Esophagus squamous epithelium (tissue), 5 donors: ENCODE measurements at regions not wholly inside any gene's neighbourhood (a gene's known extent, or its start where the extent isn't known, plus 50 kb on each side); places are given as distances from the start of the nearest gene placed in this dataset.

Experiments
- DNase-seq: peaks from one replicate; lab custom pipeline; 2025; lab: John Stamatoyannopoulos, UW
- H3K27ac ChIP-seq, 4 donors: fragments of 200-600 bp; sonication (generic); one replicate each; pipeline ENCODE4 v1.5.1; 2016 to 2019; ENCODE audit warnings: mild to moderate bottlenecking in 1 of 4
- H3K27me3 ChIP-seq, 4 donors: fragments of 200-600 bp; sonication (generic); 1 replicate in 3 of 4; 2 replicates in 1 of 4; pipeline versions ENCODE4 v1.5.1 to v1.6.0; 2017 to 2021; ENCODE audit warnings: antibody characterized with exemption in 1 of 4
- H3K36me3 ChIP-seq, 3 donors: fragments of 200-600 bp; sonication (generic); one replicate each; pipeline ENCODE4 v1.5.1; 2016 to 2019
- H3K4me1 ChIP-seq, 3 donors: fragments of 200-600 bp; sonication (generic); one replicate each; pipeline ENCODE4 v1.5.1; 2017 to 2019
- H3K4me3 ChIP-seq, 4 donors: fragments of 200-600 bp; sonication (generic); 1 replicate in 3 of 4; 2 replicates in 1 of 4; pipeline ENCODE4 v1.5.1; 2016 to 2019; ENCODE audit warnings: mild to moderate bottlenecking in 2 of 4, moderate library complexity in 1 of 4
- H3K9me3 ChIP-seq, 3 donors: fragments of 200-600 bp; sonication (generic); one replicate each; pipeline ENCODE4 v1.5.1; 2016 to 2019
- CTCF ChIP-seq, 6 experiments: fragments of 450-650 bp in 4 of 6; fragments of 200-600 bp in 2 of 6; sonication (generic) in 2 of 6; IDR thresholded peaks; one replicate each; pipeline ENCODE4 v1.5.1; 2016 to 2019; ENCODE audit warnings: antibody characterized with exemption in 6 of 6, mild to moderate bottlenecking in 4 of 6, moderate library complexity in 4 of 6
- POLR2A ChIP-seq, 4 donors: fragments of 450-650 bp; IDR thresholded peaks; one replicate each; pipeline ENCODE4 v1.6.1; 2017; ENCODE audit warnings: antibody characterized with exemption in 4 of 4, mild to moderate bottlenecking in 4 of 4, moderate library complexity in 3 of 4
- WGBS, 2 donors: methylation state at CpG; one replicate each; pipeline ENCODE4 v1.1.5; 2018; 5-methylcytosine and 5-hydroxymethylcytosine counted together
- intact Hi-C: fragments of 100-400 bp; cut with DNase I; formaldehyde crosslinking; loops from one replicate; pipeline ENCODE4 v1.15.0; 2022
- donor health status: DM: yes; HTN: yes; CAD: no.

GRCh38 chr5:68911840-68912690, 181.7 kb upstream of the SLC30A5 start:
- Histone ChIP-seq H3K27me3 (no peaks in the 10 kb centered on the region), H3K36me3 (no peaks in the 10 kb centered on the region), H3K4me3 (no peak overlapping the region), H3K4me1 (no peaks in the 10 kb centered on the region), H3K9me3 (no peaks in the 10 kb centered on the region), H3K27ac (no peak overlapping the region)
- WGBS, 2 donors, result 69 to 71% methylated on average over 4 of the region's 4 CpGs
- TF ChIP-seq POLR2A (IDR thresholded peaks at IDR 0.05) (no peak), CTCF (IDR thresholded peaks at IDR 0.05) (no peak)
- intact Hi-C loops, result no loop called here
- DNase-seq, result no peak

- intact Hi-C loops, result no loop called here
- H3K9me3 ChIP-seq, result peaks cover 0 to 8% (median 0%) of the 10 kb centered on the region in 3 donors
- H3K4me3 ChIP-seq, result no peak overlapping the region
- 30 to 91% methylated on average over 1 of the region's 1 CpG for WGBS, 2 donors
- no peaks in the 10 kb centered on the region for H3K36me3 ChIP-seq
- H3K27ac ChIP-seq, result no peak overlapping the region
- TF ChIP-seq POLR2A (IDR thresholded peaks at IDR 0.05), result no peak
- TF ChIP-seq CTCF (IDR thresholded peaks at IDR 0.05), result no peak
- no peaks in the 10 kb centered on the region for H3K27me3 ChIP-seq
- H3K4me1 ChIP-seq, result no peaks in the 10 kb centered on the region
- DNase-seq, result no peak
These were observed 178.7 kb upstream of the SLC30A5 start for GRCh38 chr5:68915079-68915478.

- intact Hi-C loops, result no loop called here
- WGBS, 2 donors, result 77 to 87% methylated on average over 4 of the region's 4 CpGs
- no peaks in the 10 kb centered on the region for H3K36me3 ChIP-seq
- H3K9me3 ChIP-seq, result peaks cover 0 to 8% (median 0%) of the 10 kb centered on the region in 3 donors
- H3K4me1 ChIP-seq, result no peaks in the 10 kb centered on the region
- no peak for DNase-seq
- H3K27me3 ChIP-seq, result no peaks in the 10 kb centered on the region
- H3K27ac ChIP-seq, result no peak overlapping the region
- no peak overlapping the region for H3K4me3 ChIP-seq
- TF ChIP-seq CTCF (IDR thresholded peaks at IDR 0.05) (no peak), POLR2A (IDR thresholded peaks at IDR 0.05) (no peak)
These were observed 175.5 kb upstream of the SLC30A5 start for GRCh38 chr5:68918306-68918705.

- TF ChIP-seq CTCF (IDR thresholded peaks at IDR 0.05), result no peak
- TF ChIP-seq POLR2A (IDR thresholded peaks at IDR 0.05), result no peak
- WGBS, 2 donors, result 67% methylated on average over 3 of the region's 3 CpGs
These were observed 173.8 kb upstream of the SLC30A5 start for GRCh38 chr5:68919988-68920490.

GRCh38 chr5:68920888-68921287, 172.9 kb upstream of the SLC30A5 start:
- Histone ChIP-seq H3K27ac (no peak overlapping the region), H3K4me1 (no peaks in the 10 kb centered on the region), H3K4me3 (no peak overlapping the region), H3K36me3 (no peaks in the 10 kb centered on the region), H3K9me3 (peaks cover 0 to 8% (median 0%) of the 10 kb centered on the region in 3 donors), H3K27me3 (no peaks in the 10 kb centered on the region)
- DNase-seq, result no peak
- TF ChIP-seq POLR2A (IDR thresholded peaks at IDR 0.05), result no peak
- no peak for TF ChIP-seq CTCF (IDR thresholded peaks at IDR 0.05)
- 90 to 92% methylated on average over 4 to 15 of the region's 28 CpGs for WGBS, 2 donors
- intact Hi-C loops, result no loop called here

More at GRCh38 chr5:68919988-68920490, 173.8 kb upstream of the SLC30A5 start:
- no peak overlapping the region for H3K27ac ChIP-seq
- H3K9me3 ChIP-seq, result peaks cover 0 to 8% (median 0%) of the 10 kb centered on the region in 3 donors
- DNase-seq, result no peak
- no peaks in the 10 kb centered on the region for H3K4me1 ChIP-seq
- no peaks in the 10 kb centered on the region for H3K36me3 ChIP-seq
- H3K27me3 ChIP-seq, result no peaks in the 10 kb centered on the region
- H3K4me3 ChIP-seq, result no peak overlapping the region
- intact Hi-C loops, result no loop called here
